SKM-1 (cell line): ENCODE measurements at regions not wholly inside any gene's neighbourhood (a gene's known extent, or its start where the extent isn't known, plus 50 kb on each side); places are given as distances from the start of the nearest gene placed in this dataset.

Experiments used
- DNase-seq: peaks from one replicate; lab custom pipeline; 2025; ENCODE audit not compliant: unreplicated experiment; lab: John Stamatoyannopoulos, UW

DNA sequence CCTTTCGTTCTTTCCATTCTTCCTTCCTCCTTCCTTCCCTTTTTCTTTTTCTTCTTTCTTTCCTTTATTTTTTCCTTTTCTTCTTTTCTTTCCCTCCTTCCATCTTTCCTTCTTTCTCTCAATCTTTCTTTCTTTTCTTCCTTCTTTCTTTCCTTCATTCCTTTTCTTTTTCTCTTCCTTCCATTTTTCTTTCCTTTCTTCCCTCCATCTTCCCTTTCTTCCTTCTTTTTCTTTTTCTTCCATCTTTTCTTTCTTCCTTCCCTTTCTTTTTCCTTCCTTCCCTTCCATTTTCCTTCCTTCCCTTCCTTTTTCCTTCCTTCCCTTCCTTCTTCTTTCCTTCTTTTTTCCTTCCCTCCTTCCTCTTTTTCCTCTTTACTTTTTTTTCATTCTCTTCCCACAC lies 568.7 kb downstream of the GALR1 start:
- no peak for DNase-seq

DNA sequence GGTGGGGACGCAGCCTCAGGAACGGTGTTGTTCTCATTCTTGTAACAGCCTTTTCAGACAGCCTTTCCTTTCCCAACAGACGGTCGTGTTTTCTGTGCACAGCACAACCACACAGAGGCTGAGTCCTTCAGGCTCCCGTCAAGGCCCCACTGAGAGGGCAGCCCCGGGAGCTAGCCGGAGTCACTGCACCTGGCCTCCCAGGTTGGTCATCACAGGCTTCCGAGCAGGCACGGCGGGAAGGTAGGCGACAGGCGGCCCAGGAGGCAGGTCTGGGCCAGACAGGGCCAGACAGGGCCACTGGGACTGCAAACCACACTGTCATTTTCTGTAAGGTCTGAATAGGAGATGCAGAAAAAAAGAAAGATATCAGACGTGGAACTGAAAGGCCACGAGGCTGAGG lies 570.8 kb downstream of the GALR1 start:
- no peak for DNase-seq

DNA sequence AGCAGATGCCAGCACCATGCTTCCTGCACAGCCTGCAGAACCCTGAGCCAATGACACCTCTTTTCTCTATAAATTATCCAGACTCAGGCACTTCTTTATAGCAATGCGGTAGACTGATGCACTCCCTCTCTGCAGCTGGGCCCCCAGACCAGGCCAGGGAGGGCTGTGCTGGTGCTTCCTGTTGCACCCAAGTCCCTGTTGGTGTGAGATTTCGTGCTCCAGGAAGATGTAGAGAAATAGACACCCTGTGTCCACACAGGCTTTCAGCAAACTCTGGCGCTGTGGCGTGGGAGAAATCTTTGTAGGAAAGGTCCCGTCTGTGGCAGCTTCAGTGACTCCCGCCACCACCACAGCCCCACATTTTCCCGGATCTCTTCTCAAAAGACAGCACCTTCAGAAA lies 572.2 kb downstream of the GALR1 start:
- no peak for DNase-seq

DNA sequence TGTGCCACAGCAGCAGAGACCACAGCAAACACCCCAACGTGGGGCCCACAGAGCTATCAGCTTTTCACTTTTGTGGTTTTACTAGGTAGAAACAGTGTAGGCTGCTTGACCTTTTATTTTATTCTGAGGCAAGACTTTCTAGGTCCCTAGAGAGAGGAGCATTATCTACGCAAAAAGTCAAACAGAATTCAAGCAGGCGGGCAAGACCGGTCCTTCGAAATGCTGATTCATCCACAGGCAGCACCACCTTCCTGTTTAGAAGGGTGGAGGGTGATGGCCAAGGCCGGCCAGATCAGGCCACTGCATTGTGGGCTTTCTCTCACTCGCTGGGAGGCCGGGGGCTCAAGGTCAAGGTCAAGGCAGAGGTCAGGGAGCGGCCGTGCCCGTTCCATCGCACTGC lies 573.0 kb downstream of the GALR1 start:
- no peak for DNase-seq

DNA sequence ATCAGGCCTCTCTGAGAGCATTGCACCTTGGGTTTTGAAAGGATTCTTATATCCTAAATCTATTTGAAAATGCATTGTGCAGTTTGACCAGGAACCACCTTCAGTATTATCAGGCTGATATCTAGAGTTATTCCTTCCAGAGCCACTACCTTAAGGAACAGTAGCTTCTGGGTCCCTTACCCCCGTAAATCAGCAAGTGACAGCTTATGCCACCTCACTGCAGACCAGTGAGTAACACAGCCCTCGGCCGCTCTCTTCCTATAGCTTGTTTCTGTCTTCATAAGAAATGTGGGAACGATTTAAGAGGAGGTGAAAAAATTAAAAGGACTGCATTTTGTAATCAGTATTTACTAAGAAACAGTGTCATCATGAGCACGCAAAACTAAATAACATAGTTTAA lies 584.2 kb downstream of the GALR1 start:
- DNase-seq, result no peak

DNA sequence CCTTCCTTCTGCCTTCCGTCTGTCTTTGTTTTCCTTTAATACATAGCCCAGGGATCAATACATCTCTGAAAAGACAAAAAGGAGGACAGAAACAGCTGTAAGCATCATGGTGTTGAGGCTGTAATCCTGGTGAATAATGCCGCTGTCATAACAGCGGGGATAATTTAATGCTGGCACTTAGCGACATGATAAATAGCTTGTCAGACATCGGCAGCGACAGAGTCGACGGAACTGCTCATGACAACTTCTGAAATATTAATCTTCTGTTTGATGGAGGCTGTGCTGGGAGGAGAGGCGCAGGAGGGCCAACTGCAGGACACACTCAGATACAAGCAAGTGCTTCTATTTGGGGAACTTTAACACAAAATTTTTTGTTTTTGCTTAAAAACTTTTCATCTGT lies 602.2 kb downstream of the GALR1 start:
- no peak for DNase-seq

DNA sequence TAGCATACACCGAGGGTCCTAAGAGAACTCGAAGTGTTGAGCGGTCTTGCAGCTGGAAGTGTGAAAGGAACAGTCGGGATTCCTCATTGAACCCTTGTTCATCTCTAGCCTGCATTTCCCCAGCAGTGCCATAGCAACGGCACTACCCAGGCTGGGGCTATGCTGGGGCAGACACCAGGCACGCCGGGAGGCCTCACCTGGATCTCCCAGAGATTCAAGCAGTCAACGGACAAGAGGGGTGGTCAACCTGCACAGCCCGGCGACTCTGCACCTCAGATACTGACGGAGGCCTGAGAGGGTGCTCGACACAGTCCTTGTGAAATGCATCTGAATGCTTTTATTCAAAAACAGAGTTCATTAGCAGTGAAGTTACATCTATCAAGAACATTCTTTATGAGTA lies 604.2 kb downstream of the GALR1 start:
- DNase-seq, result no peak

DNA sequence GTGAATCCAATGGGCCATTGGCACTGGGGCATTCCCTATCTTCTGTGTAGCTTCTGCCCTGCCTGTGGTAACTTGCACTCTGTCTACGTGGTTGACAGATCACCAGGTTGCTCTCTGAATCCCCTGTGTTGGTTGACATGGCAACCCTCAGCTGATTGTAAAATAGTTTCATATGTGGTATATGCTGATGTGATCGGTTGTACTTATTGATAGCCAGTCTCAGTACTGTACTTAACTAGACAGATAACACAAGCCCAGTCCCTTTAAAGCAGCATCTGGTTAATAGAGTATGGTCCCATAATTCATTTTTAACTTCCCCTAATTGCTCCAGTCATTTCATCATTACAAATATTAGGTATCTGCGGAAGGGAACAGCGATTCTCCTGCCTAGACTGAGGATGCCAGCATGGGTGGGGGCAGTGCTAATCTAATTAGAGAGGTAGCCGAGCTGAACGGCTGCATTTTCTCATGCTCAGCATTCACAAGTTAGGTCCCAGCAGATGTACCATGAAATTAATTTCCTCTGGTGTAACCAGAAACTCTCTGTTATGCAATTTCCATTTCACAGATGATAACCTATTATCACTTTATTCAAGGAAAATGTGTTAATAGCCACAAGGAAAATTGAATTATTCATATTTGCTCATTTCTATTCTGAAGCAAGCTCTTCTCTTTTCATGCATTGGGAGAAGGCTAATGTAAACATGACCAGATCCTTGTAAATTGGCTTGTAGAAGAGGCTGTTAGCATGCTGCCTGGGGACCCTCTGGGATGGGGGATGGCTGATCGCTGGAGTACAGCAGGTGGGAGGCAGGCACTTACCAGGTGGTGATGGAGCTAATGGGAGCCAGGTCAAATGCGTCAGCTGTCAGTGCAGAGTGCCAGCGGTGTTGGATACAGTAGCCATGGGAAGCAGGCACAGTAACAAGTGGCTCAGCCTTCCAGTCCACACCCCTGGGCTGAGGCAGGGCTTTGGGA lies 608.3 kb downstream of the GALR1 start:
- no peak for DNase-seq

DNA sequence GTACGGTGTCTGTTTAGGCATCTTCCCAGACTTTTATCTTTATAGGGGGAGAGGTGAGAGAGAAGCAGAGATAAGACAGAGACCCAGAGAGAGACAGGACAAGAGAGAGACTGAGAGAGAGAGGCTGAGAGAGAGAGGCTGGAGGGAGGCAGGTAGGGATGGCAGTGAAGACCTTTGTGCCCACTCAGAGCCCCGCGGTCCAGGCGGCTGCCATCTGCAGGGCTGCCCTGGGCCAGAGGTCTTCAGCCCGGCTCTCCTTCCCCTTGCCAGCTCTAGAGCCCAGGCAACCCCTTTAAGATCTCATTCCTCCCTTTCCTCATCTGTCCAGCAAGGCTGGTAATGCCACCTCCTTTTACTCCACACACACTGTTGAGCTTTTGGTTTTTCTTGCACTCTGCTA lies 610.0 kb downstream of the GALR1 start:
- no peak for DNase-seq

DNA sequence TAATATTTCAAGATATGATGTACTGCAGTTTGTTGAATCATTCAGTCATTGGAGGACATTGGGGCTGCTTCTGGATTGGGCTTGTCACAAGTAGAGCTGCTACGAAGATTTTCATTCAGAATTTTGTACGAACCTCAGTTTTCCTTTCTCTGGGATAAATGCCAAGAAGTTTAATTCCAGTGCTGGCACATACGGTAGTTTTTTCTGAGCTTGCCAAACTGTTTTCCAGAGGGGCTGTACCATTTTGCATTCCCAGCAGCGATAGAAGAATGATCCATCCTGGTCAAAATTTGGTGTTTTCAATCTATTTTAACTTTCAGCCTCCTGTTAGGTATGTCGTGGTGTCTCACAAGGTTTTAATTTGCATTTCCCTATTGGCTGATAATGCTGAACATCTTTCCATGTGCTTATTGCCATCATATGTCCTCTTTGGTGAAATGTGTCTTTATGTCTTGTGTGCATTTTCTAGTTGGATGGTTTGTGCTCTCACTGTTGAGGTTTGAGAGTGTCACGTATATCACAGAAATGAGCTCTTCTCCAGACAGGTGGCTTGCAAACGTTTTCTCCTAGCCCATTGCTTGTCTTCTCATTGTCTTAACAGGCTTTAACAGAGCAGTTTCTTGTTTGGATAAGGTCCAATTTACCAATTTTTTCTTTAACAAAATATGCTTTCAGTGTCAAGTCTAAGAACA lies 612.6 kb downstream of the GALR1 start:
- DNase-seq, result no peak

DNA sequence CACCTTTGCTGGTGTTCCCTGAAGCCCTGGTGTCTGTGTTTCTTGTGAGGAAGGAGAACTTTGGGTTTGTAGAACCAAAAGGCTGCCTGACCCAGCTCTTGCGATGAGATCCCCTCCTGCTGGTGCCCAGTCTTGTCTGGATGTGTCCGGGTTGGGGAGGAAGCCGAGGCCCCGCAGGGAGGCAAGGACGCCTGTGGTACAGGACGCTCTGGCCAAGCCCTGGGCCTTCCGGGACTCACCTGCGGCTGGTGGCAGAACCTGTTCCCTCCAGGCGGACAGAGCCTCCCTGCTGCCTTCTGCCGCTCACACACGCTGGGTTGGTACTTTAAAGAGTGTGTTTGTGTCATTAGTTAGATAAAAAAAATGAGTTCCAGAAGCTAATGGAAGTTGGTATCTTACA lies 616.2 kb downstream of the GALR1 start:
- no peak for DNase-seq

DNA sequence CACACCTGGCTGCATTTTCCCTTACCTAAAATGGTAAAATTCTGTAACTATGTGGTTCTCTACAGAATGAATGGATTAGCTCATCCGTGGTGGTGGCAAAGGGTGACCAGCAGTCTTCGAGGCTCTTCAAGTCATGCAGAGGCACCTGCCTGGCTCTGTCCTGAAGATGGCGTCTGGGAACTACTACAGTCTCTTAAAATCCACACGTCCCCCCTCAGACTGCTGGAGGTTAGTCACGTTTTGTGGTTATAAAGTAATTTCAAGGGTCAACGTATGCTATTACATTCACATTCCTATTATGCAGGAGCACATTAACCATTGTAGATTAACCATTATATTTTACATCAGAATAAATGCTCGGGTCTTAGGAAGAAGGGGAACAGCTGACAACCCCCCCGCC lies 616.7 kb downstream of the GALR1 start:
- DNase-seq, result no peak

DNA sequence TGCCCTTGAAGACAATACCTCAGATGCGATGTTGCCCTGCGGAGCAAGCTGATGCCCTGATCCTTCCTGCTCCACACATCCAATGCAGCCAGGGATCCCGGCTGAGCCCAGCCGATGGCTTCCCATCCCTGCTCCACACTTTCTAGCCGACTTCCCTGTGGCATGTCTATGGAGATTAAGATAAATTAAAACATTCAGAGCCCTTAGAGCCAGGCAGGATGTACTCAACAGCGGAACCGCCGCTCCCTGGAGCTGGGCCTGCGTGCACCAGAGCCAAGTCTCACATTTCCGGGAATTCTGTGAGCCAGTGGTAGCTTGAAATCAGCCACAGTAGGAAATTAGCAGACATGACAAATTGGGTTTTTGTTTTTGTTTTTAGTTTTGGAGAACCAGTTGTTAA lies 620.6 kb downstream of the GALR1 start:
- DNase-seq, result no peak

DNA sequence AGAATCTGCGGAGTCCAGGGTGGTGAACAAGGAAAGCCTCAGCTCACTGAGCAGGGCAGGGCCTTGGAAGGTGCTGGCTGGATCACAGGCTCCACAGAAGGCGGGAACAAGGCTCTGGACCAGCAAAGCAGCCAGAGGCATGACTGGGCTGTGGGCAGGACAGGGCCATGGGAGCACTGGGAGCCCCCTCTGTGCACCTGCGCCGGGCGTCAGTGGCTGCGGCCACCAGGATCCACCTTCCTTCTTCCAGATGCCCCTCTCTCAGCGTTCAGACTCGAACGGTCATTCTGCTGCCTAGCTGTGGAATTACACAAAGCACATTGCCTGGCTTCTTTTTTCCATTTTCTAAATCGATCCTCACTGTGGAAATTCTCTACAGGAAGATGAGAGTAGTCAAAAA lies 621.2 kb downstream of the GALR1 start:
- DNase-seq, result no peak

DNA sequence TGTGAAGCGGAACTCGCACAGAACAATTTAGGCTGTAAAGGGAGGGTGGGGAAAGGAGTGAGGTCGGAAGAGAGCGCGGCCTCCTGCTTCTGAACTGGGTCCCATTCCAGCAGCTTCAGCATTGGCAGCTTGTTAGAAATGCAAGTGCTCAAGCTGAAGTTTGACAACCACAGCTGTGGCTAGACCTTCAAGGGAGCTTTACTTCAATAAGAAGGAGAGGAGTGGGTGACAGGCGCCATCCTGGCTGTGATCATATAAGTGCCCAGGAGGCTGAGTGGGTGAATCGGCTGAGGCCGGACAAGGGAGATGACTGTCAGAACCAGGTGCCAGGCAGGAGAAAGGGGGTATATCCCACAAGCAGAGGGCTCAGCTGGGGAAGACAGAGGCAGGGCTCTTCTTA lies 622.5 kb downstream of the GALR1 start:
- no peak for DNase-seq

DNA sequence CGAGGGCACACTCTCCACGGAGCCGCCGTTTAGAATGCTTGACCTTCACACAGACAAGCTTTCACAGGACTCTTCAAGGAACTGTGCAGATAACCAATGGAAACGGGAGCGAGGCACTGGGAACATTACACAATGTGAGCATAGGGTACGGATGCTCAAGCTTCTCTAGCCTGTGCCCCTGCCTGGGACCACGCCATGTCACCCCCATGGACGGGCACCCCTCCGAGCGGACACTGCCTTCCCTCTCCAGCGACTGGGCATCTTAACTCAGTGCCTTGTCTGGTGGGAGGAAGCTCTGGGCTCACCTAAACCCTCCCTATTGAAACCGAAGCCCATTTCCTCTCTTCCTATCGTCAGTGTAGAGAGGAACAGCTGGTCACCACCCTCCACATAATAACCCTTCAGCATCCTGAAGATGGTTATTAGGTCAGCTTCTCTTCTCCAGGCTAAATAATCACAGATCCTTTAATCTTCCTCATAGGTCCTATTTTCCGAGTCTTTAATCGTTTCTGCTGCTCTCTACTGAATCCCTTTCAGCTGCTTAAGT lies 626.7 kb downstream of the GALR1 start:
- DNase-seq, result no peak

DNA sequence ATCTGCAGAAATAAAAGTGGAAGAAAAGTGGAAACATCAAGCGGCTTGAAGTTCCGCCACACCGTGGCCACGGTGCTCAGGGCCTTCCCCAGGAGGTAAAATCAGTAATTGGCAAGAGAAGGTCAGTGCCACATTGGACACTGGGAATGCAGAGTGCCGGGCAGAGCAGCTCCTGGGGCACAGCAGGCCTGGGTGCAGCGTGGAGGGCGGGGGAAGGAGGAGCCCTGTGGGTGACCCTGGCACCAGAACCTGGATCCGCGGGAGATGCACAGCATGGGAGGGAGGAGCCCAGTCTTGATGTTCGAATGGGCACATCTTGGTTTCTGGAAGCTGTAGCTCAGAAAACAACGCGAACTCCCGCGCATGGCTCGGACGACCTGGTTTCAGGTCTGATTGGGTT lies 630.2 kb downstream of the GALR1 start:
- DNase-seq, result no peak

DNA sequence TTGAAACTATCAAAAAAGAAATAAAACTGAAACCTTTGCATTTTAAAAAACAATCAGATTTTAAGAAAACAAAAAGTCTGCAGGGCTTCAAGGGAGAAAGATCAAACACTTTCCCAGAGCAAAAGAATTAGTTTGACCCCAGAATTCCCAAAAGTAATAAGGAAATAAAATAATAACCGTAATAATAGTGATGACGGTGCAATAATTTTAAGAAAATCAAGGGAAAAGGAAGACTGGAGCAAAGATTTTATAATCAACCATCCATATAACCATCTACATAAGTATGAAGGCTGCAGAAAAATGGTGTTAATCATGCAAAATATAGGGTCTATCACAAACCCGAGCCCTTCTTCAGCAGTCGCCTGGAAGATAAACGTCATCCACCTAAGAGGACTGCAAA lies 634.8 kb downstream of the GALR1 start:
- no peak for DNase-seq

DNA sequence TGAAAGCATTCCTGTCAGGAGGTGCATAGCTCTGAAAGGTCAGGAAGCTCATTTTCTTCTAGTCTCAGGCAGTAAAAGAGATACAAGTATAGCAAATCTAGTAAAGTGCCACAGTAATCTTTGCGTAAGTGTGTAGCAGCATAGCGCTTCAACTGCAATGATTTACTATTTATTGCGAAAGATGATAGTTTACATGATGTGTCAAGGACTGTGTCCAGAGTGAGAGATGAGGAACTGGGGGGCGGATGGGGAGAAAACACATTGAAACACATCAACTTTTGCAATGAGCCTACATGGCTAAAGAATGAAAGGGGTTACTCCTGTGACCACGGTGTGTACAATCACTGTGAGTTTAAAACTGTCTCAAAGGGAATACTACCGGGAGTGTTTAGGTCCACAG lies 644.4 kb downstream of the GALR1 start:
- peak; percentile 9 for DNase-seq

DNA sequence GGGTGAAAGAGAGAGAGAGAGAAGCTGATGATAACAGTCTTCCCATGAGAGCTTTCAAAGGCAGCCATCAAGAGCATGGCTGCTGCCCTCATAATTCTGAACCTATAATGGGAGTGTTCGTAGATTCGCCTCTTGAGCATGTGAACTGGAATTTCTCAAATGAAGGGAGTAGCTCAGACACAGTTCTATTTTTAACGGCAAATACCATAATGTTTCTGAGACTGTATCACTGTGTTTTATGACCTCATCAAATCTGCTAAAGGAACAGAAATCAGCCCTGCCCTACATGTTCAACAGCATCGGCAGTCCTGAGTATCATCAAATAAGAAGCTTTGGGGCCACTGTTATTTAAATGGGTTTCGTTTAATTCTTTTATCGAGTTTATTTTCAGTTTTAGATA lies 645.6 kb downstream of the GALR1 start:
- no peak for DNase-seq

DNA sequence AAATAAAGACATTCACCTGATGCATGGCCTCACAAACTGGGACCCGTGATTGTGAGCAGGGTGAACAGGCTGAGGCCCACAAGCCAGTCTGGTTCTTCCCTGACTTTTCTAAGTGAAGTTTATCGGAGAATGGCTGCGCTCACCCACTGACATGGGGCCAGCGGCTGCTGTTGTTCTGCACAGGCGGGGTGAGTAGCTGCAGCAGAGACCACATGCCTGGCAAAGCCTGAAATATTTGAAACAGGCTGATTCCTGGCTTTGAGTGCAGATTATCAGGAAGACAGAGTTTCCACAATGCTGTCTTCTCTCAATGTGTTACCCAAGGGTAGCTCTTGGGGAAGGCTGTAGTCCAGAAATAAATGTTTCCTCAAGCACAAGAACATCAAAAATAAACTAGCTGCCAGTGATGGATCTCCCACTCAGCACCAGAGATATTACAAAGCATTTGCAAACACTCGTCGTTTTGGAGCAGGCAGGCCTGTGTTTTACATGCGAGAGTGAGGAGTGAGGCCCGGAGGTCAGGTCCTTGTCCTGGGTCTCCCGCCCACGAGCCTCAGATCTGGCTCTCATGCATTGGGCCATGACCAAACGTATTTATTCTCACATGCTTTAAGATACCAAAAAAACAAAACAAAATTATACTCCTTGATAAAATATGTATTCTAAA lies 647.1 kb downstream of the GALR1 start:
- DNase-seq, result no peak

DNA sequence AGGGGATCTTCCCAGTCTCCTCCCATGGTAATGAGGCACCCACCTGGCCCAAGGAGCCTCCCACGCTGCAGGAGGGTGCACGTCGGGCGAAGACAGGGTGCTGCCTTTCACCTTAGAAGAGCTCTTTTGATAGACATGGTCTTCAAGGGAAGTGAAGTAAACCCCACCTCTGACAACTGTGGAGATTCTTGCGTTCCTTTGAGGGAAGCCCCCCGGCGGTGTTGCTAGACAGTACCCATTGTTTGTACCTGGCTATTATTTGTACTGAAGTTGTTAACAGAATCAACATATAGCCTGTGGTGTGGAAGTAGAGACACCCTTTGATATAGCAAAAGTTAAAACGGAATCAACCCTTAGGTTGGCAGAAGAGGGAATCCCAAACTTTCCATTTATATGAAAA lies 648.0 kb downstream of the GALR1 start:
- DNase-seq, result no peak
